SK-N-SH (cell line): ENCODE measurements at regions not wholly inside any gene's neighbourhood (a gene's known extent, or its start where the extent isn't known, plus 50 kb on each side); places are given as distances from the start of the nearest gene placed in this dataset.

ENCODE experiments used
- CTCF ChIA-PET: fragments of 300-600, 350-600 bp; formaldehyde crosslinking; extraction: SDS; loops from one replicate; lab custom pipeline; 2021; lab: Yijun Ruan, JAX
- POLR2A ChIA-PET: fragments of 350-600 bp; sonication (Branson Sonifier 250); formaldehyde crosslinking; extraction: SDS; loops from one replicate; lab custom pipeline; 2020; ENCODE audit warnings: antibody characterized with exemption, inconsistent platforms; lab: Yijun Ruan, JAX
- DNase-seq: peaks from one replicate; pipeline ENCODE4 v3.0.0; 2012
- H2AFZ ChIP-seq: fragments of 200-600 bp; sonication (generic); 2 replicates; pipeline ENCODE4 v1.8.1; 2016; ENCODE audit warnings: antibody characterized with exemption, mild to moderate bottlenecking, low read depth
- H3F3A ChIP-seq: fragments of 200-600 bp; sonication (generic); replicated peaks from 2 replicates; pipeline ENCODE3; 2016; ENCODE audit warnings: antibody characterized with exemption, mild to moderate bottlenecking; ENCODE audit not compliant: insufficient read depth
- H3K27ac ChIP-seq, 2 experiments: fragments of 200-500 bp in 1 of 2; fragments of 200-600 bp in 1 of 2; sonication (Bioruptor generic) in 1 of 2; sonication (generic), shearing (Covaris generic) in 1 of 2; 2 replicates each; pipeline versions ENCODE4 v1.5.1 to v1.6.1; 2014 to 2016; ENCODE audit warnings: low read depth in 2 of 2, inconsistent platforms in 1 of 2, low read length in 1 of 2, mild to moderate bottlenecking in 1 of 2, mixed read lengths in 1 of 2
- H3K27me3 ChIP-seq: fragments of 200-600 bp; sonication (generic), shearing (Covaris generic); 2 replicates; pipeline ENCODE4 v1.6.1; 2016; ENCODE audit warnings: mixed run types; ENCODE audit not compliant: insufficient read depth
- H3K36me3 ChIP-seq, 2 experiments: fragments of 200-500 bp in 1 of 2; fragments of 200-600 bp in 1 of 2; sonication (Bioruptor generic) in 1 of 2; sonication (generic) in 1 of 2; replicated peaks in 1 of 2; 2 replicates each; pipeline versions ENCODE3 to v1.5.1; 2014 to 2016; ENCODE audit warnings: low read length in 1 of 2, mild to moderate bottlenecking in 1 of 2; ENCODE audit not compliant: insufficient read depth in 2 of 2, control insufficient read depth in 1 of 2
- H3K4me1 ChIP-seq, 2 experiments: fragments of 200-500 bp in 1 of 2; fragments of 200-600 bp in 1 of 2; sonication (Bioruptor generic) in 1 of 2; sonication (generic), shearing (Covaris generic) in 1 of 2; 2 replicates each; pipeline versions ENCODE4 v1.5.1 to v1.6.1; 2014 to 2016; ENCODE audit warnings: low read depth in 1 of 2, low read length in 1 of 2, mixed run types in 1 of 2; ENCODE audit not compliant: insufficient read depth in 2 of 2, control insufficient read depth in 1 of 2
- H3K4me2 ChIP-seq: fragments of 200-600 bp; sonication (generic), shearing (Covaris generic); 2 replicates; pipeline ENCODE4 v1.6.1; 2017; ENCODE audit warnings: mixed run types
- H3K4me3 ChIP-seq, 2 experiments: fragments of 200-500 bp in 1 of 2; fragments of 200-600 bp in 1 of 2; sonication (Bioruptor generic) in 1 of 2; sonication (generic), shearing (Covaris generic) in 1 of 2; 2 replicates each; pipeline versions ENCODE4 v1.5.1 to v1.8.1; 2014 to 2016; ENCODE audit warnings: low read depth in 2 of 2, inconsistent platforms in 1 of 2, low read length in 1 of 2, mild to moderate bottlenecking in 1 of 2, mixed read lengths in 1 of 2, moderate library complexity in 1 of 2
- H3K79me2 ChIP-seq: fragments of 200-600 bp; sonication (generic); 2 replicates; pipeline ENCODE4 v1.8.1; 2017; ENCODE audit warnings: mild to moderate bottlenecking; ENCODE audit not compliant: insufficient read depth
- H3K9ac ChIP-seq: fragments of 200-600 bp; sonication (generic); 2 replicates; pipeline ENCODE4 v1.6.1; 2017; ENCODE audit warnings: mixed run types
- H3K9me2 ChIP-seq: fragments of 200-600 bp; sonication (generic); 2 replicates; pipeline ENCODE4 v1.6.1; 2017; ENCODE audit warnings: mixed run types
- H3K9me3 ChIP-seq: fragments of 200-600 bp; sonication (generic); 2 replicates; pipeline ENCODE4 v1.6.1; 2017; ENCODE audit warnings: mixed run types, mild to moderate bottlenecking, moderate library complexity
- H4K20me1 ChIP-seq: fragments of 200-600 bp; sonication (generic); 2 replicates; pipeline ENCODE4 v1.6.1; 2017; ENCODE audit warnings: mild to moderate bottlenecking, mixed run types; ENCODE audit not compliant: insufficient read depth
- FOSL2 ChIP-seq: IDR thresholded peaks from 2 replicates; pipeline ENCODE4 v1.4.0; 2012; ENCODE audit warnings: low read depth, mild to moderate bottlenecking, moderate library complexity, borderline replicate concordance
- FOXJ3 ChIP-seq: sonication (generic); formaldehyde crosslinking; IDR thresholded peaks from 2 replicates; pipeline ENCODE4 v1.5.1; 2020; ENCODE audit warnings: mild to moderate bottlenecking, missing genetic modification reagents
- FOXM1 ChIP-seq: IDR thresholded peaks from 2 replicates; pipeline ENCODE4 v1.4.0; 2012; ENCODE audit warnings: low read depth, mild to moderate bottlenecking
- GABPA ChIP-seq: IDR thresholded peaks from 2 replicates; pipeline ENCODE4 v1.4.0; 2012; ENCODE audit warnings: low read depth, mild to moderate bottlenecking
- GATA2 ChIP-seq: sonication (generic); formaldehyde crosslinking; IDR thresholded peaks from 2 replicates; pipeline ENCODE4 v1.5.0; 2020; ENCODE audit warnings: mild to moderate bottlenecking, missing genetic modification reagents
- NFIC ChIP-seq: IDR thresholded peaks from 2 replicates; pipeline ENCODE4 v1.4.0; 2012; ENCODE audit warnings: borderline replicate concordance
- RCOR1 ChIP-seq: fragments of 150-350 bp; IDR thresholded peaks from 2 replicates; pipeline ENCODE4 v1.6.1; 2017; ENCODE audit warnings: antibody characterized with exemption, low read length
- SIN3A ChIP-seq: IDR thresholded peaks from 2 replicates; pipeline ENCODE4 v1.6.1; 2012; ENCODE audit warnings: low read depth, mild to moderate bottlenecking, low read length, moderate library complexity, borderline replicate concordance
- TAF1 ChIP-seq: IDR thresholded peaks from 2 replicates; pipeline ENCODE4 v1.6.1; 2012; ENCODE audit warnings: low read depth, mild to moderate bottlenecking, low read length, moderate library complexity, borderline replicate concordance
- TCF12 ChIP-seq: IDR thresholded peaks from 2 replicates; pipeline ENCODE4 v1.4.0; 2012
- WGBS: methylation state at CpG from one replicate; pipeline ENCODE4 v1.1.6; 2017; ENCODE audit warnings: low lambda C conversion rate; 5-methylcytosine and 5-hydroxymethylcytosine counted together
- TF ChIP-seq, protein P1 (sequence below): fragments of 150-350 bp; IDR thresholded peaks from 2 replicates; pipeline ENCODE4 v1.6.1; 2016; ENCODE audit warnings: mild to moderate bottlenecking, low read depth, low read length
- TF ChIP-seq, protein P2 (sequence below): fragments of 200-600 bp; sonication (generic); IDR thresholded peaks from 2 replicates; pipeline ENCODE4 v1.6.1; 2017; ENCODE audit warnings: antibody characterized with exemption, mild to moderate bottlenecking, moderate library complexity
- TF ChIP-seq, protein P3 (sequence below): IDR thresholded peaks from 2 replicates; pipeline ENCODE4; 2012
- TF ChIP-seq, protein P4 (sequence below): IDR thresholded peaks from 2 replicates; pipeline ENCODE4 v1.4.0; 2012; ENCODE audit warnings: low read depth

DNA sequence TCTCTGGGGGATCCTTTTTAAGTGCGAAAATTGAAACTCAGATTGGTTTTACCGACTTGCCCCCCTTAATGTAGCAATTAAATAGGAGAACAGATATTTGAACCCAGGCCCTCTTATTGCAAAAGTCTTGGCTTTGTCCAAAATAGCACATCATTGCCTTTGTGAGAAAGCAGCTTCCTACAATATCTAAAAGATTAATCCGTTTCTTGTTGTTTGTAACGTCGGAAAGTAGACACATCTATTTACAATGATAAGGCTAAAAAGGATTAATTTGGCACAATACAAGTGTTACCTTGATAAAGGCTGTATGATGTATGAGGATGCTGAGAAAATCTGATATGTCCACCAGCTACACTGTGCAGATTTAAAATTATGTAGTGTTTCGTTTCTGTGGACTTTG, 108.7 kb upstream of the SLC10A2 start:
- no peaks in the 10 kb centered on the region for H3K9me3 ChIP-seq
- WGBS: 60% methylated on average over 6 of the region's 6 CpGs
- ChIA-PET POLR2A (no interaction called here), CTCF (interaction anchor here (1.4 to 1.9 kb wide), 2 partner anchors 8 to 13 kb away, joined by 3 to 6 read pairs; no protein-coding TSS in a partner anchor)
- H3F3A ChIP-seq: no peaks in the 10 kb centered on the region
- H3K36me3 ChIP-seq: no peaks in the 10 kb centered on the region
- no peaks in the 10 kb centered on the region for H4K20me1 ChIP-seq
- no peak overlapping the region for H3K9ac ChIP-seq
- no peak overlapping the region for H3K4me2 ChIP-seq
- TF ChIP-seq GATA2 (CRISPR knock-in tag) (no peak), TAF1 (no peak), FOXJ3 (CRISPR knock-in tag) (no peak), FOSL2 (no peak), RCOR1 (no peak), GABPA (no peak), TCF12 (no peak)
- TF ChIP-seq, protein P1, sequence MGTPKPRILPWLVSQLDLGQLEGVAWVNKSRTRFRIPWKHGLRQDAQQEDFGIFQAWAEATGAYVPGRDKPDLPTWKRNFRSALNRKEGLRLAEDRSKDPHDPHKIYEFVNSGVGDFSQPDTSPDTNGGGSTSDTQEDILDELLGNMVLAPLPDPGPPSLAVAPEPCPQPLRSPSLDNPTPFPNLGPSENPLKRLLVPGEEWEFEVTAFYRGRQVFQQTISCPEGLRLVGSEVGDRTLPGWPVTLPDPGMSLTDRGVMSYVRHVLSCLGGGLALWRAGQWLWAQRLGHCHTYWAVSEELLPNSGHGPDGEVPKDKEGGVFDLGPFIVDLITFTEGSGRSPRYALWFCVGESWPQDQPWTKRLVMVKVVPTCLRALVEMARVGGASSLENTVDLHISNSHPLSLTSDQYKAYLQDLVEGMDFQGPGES: no peak
- TF ChIP-seq, protein P2, sequence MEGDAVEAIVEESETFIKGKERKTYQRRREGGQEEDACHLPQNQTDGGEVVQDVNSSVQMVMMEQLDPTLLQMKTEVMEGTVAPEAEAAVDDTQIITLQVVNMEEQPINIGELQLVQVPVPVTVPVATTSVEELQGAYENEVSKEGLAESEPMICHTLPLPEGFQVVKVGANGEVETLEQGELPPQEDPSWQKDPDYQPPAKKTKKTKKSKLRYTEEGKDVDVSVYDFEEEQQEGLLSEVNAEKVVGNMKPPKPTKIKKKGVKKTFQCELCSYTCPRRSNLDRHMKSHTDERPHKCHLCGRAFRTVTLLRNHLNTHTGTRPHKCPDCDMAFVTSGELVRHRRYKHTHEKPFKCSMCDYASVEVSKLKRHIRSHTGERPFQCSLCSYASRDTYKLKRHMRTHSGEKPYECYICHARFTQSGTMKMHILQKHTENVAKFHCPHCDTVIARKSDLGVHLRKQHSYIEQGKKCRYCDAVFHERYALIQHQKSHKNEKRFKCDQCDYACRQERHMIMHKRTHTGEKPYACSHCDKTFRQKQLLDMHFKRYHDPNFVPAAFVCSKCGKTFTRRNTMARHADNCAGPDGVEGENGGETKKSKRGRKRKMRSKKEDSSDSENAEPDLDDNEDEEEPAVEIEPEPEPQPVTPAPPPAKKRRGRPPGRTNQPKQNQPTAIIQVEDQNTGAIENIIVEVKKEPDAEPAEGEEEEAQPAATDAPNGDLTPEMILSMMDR: no peak
- TF ChIP-seq, protein P3, sequence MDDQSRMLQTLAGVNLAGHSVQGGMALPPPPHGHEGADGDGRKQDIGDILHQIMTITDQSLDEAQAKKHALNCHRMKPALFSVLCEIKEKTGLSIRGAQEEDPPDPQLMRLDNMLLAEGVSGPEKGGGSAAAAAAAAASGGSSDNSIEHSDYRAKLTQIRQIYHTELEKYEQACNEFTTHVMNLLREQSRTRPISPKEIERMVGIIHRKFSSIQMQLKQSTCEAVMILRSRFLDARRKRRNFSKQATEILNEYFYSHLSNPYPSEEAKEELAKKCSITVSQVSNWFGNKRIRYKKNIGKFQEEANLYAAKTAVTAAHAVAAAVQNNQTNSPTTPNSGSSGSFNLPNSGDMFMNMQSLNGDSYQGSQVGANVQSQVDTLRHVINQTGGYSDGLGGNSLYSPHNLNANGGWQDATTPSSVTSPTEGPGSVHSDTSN: no peak
- H2AFZ ChIP-seq: no peak overlapping the region
- H3K79me2 ChIP-seq: no peaks in the 10 kb centered on the region
- no peaks in the 10 kb centered on the region for H3K4me1 ChIP-seq
- no peaks in the 10 kb centered on the region for H3K9me2 ChIP-seq
- H3K4me3 ChIP-seq: no peak overlapping the region
- no peaks in the 10 kb centered on the region for H3K27me3 ChIP-seq
- DNase-seq: no peak
- H3K27ac ChIP-seq: no peak overlapping the region

DNA sequence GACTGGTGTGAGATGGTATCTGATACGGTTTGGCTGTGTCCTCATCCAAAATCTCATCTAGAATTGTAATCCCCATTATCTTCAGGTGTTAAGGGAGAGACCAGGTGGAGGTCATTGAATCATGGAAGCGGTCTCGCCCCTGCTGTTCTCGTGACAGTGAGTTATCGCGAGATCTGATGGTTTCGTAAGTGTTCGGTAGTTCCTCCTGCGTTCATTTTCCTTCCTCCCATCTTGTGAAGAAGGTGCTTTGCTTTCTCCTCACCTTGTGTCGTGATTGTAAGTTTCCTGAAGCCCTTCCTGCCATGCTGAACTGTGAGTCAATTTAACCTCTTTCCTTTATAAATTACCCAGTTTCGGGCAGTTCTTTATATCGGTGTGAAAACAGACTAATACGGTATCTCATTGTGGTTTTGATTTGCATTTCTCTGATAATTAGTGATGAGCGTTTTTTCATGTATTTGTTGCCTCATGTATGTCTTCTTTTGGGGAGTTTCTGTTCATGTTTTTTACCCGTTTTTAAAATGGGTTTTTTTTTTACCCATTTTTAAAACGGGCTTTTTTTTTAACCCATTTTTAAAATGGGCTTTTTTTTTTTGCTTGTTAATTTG, 102.8 kb upstream of the SLC10A2 start:
- H3K4me3 ChIP-seq: no peak overlapping the region
- no peak overlapping the region for H3K27ac ChIP-seq
- H2AFZ ChIP-seq: no peak overlapping the region
- H3K9me3 ChIP-seq: no peaks in the 10 kb centered on the region
- H3K4me2 ChIP-seq: no peak overlapping the region
- CTCF ChIA-PET: no interaction called here
- no peaks in the 10 kb centered on the region for H3K27me3 ChIP-seq
- no peaks in the 10 kb centered on the region for H3F3A ChIP-seq
- no peaks in the 10 kb centered on the region for H3K9me2 ChIP-seq
- 57% methylated on average over 16 of the region's 16 CpGs for WGBS
- no peak for DNase-seq
- H4K20me1 ChIP-seq: no peaks in the 10 kb centered on the region
- no peaks in the 10 kb centered on the region for H3K4me1 ChIP-seq
- no peaks in the 10 kb centered on the region for H3K79me2 ChIP-seq
- no peak overlapping the region for H3K9ac ChIP-seq
- TF ChIP-seq FOXM1 (no peak), GABPA (no peak), TCF12 (no peak), TAF1 (no peak), SIN3A (no peak), NFIC (no peak)
- TF ChIP-seq, protein P3: no peak
- TF ChIP-seq, protein P2: no peak
- TF ChIP-seq, protein P4, sequence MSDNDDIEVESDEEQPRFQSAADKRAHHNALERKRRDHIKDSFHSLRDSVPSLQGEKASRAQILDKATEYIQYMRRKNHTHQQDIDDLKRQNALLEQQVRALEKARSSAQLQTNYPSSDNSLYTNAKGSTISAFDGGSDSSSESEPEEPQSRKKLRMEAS: no peak
- H3K36me3 ChIP-seq: no peaks in the 10 kb centered on the region
- POLR2A ChIA-PET: no interaction called here
